HFFc6 (cell line): ENCODE measurements at regions not wholly inside any gene's neighbourhood (a gene's known extent, or its start where the extent isn't known, plus 50 kb on each side); places are given as distances from the start of the nearest gene placed in this dataset.

ENCODE experiments used
- DNase-seq: peaks from one replicate; pipeline ENCODE4 v3.0.0-alpha.2; 2018
- H3K27ac Mint-ChIP-seq: 2 replicates; pipeline ENCODE4 v1.8.0; 2020; ENCODE audit warnings: mild to moderate bottlenecking, mixed read lengths
- H3K27me3 Mint-ChIP-seq: 2 replicates; pipeline ENCODE4 v1.8.0; 2021; ENCODE audit warnings: mild to moderate bottlenecking, moderate library complexity, mixed read lengths; ENCODE audit not compliant: insufficient read depth
- H3K36me3 Mint-ChIP-seq: 2 replicates; pipeline ENCODE4 v1.8.0; 2021; ENCODE audit warnings: low read depth, mixed read lengths
- H3K4me1 Mint-ChIP-seq: 2 replicates; pipeline ENCODE4 v1.8.0; 2020; ENCODE audit warnings: low read depth, mixed read lengths
- H3K4me3 Mint-ChIP-seq: 2 replicates; pipeline ENCODE4 v1.8.0; 2020; ENCODE audit warnings: mild to moderate bottlenecking, moderate library complexity, mixed read lengths
- H3K9me3 Mint-ChIP-seq: 2 replicates; pipeline ENCODE4 v1.8.0; 2020; ENCODE audit warnings: mild to moderate bottlenecking, mixed read lengths
- TF ChIP-seq, protein P1 (sequence below): fragments of 200-600 bp; sonication (generic); IDR thresholded peaks from 2 replicates; pipeline ENCODE4 v1.5.0; 2021; ENCODE audit warnings: antibody characterized with exemption, mild to moderate bottlenecking

DNA sequence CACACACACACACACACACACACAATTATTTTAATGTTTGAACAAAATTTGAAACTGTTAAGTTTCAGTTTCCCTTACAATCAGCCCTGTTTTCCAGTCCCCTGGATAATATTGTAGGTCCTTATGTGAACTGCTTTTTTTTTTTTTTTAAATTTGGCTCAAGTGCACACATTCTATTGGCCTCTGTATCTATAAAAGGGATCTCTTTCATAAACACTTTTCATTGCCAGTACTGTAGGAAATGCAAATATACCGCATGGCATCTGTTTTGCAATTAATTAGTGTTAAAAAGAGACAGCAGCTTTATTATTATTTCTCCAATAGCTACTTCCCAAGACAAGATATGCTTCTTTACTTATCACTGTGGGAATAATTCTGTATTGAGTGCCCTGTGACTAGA, 738.7 kb downstream of the EPHA4 start:
- H3K27ac Mint-ChIP-seq: no peak overlapping the region
- no peaks in the 10 kb centered on the region for H3K36me3 Mint-ChIP-seq
- no peaks in the 10 kb centered on the region for H3K27me3 Mint-ChIP-seq
- no peaks in the 10 kb centered on the region for H3K9me3 Mint-ChIP-seq
- no peak overlapping the region for H3K4me3 Mint-ChIP-seq
- peaks cover 8% of the 10 kb centered on the region; the same call in 1 of the 2 replicates for H3K4me1 Mint-ChIP-seq
- no peak for DNase-seq
- TF ChIP-seq, protein P1, sequence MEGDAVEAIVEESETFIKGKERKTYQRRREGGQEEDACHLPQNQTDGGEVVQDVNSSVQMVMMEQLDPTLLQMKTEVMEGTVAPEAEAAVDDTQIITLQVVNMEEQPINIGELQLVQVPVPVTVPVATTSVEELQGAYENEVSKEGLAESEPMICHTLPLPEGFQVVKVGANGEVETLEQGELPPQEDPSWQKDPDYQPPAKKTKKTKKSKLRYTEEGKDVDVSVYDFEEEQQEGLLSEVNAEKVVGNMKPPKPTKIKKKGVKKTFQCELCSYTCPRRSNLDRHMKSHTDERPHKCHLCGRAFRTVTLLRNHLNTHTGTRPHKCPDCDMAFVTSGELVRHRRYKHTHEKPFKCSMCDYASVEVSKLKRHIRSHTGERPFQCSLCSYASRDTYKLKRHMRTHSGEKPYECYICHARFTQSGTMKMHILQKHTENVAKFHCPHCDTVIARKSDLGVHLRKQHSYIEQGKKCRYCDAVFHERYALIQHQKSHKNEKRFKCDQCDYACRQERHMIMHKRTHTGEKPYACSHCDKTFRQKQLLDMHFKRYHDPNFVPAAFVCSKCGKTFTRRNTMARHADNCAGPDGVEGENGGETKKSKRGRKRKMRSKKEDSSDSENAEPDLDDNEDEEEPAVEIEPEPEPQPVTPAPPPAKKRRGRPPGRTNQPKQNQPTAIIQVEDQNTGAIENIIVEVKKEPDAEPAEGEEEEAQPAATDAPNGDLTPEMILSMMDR: no peak

DNA sequence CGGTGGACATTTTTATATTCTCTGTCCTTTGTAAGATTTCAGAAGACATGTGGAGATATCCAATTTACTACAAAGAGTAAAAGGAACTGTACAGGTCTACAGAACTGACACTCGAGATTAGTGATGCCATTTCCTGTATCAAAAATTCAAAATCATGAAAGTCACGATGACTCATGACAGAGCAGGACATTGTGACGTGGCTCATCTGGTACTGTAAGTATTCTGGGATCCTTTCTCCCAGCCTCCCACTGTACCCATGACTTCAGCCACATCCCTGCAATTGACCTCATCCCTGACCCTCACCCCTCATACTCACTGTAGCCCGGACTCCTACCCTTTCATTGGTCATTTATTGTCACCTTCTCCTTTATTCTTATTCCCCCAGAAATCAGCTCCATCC, 736.5 kb downstream of the EPHA4 start:
- no peak for DNase-seq
- Mint-ChIP-seq H3K36me3 (no peaks in the 10 kb centered on the region), H3K9me3 (no peaks in the 10 kb centered on the region), H3K4me3 (no peak overlapping the region), H3K27me3 (no peaks in the 10 kb centered on the region), H3K4me1 (peaks cover 8% of the 10 kb centered on the region; the same call in 1 of the 2 replicates), H3K27ac (no peak overlapping the region)
- TF ChIP-seq, protein P1: no peak

DNA sequence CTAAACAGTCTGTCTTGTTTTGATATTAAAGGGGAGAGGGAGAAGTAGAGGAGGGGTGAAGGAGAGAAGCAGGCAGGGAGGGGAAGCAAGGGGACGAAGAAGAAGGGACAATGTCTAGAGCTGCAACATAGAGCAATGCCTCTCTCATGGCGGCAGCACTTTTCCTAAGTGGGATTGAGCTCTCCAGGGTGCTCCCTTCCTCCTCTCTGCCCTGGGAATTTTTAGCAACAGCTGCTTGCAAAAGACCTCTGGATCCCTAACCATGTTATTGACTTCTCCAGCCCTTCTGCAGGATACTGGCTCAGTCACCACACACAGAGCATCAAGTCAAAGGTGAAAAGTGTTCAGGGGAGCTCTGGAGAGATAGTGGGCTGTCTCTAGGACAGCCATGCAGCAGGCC, 734.9 kb downstream of the EPHA4 start:
- no peaks in the 10 kb centered on the region for H3K27me3 Mint-ChIP-seq
- H3K4me1 Mint-ChIP-seq: peaks cover 8% of the 10 kb centered on the region; the same call in 1 of the 2 replicates
- DNase-seq: no peak
- no peak overlapping the region for H3K27ac Mint-ChIP-seq
- H3K9me3 Mint-ChIP-seq: no peaks in the 10 kb centered on the region
- TF ChIP-seq, protein P1: no peak
- H3K36me3 Mint-ChIP-seq: no peaks in the 10 kb centered on the region
- no peak overlapping the region for H3K4me3 Mint-ChIP-seq

DNA sequence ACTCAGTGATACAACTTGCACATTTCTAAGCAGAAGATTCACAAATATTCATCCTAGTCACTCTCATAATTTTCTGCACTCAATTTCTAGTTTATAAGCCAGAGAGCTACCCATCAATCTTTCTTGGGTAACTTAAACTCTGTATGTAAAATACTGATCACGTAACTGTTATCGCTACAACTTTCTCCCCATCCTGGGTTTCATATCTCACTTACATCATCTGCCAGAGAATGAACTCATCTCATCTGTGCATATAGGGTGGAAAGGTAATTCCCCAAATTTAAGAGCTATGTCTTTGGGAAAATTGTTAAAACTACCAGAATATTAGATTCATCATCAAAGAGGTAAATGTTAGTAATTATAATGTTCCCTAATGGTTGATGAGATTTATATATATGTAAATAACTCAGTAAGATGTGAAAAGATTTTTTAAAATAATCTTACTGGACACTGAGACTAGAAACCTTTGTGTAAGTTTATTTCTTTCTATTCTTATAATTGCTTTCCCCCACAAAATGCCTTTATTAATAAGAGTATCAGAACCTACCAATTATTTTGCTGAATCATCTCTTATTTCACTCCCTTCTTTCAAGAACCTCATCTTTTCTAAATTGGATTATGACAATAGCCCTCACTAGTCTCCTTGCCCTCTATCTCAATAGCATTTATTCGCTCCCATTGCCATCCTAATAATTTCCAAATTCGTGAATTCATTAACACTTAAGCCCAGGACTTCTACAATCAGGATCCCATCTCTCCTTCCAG, 729.0 kb downstream of the EPHA4 start:
- TF ChIP-seq, protein P1: no peak
- peaks cover 16% of the 10 kb centered on the region for H3K4me1 Mint-ChIP-seq
- H3K4me3 Mint-ChIP-seq: no peak overlapping the region
- H3K27me3 Mint-ChIP-seq: no peaks in the 10 kb centered on the region
- no peaks in the 10 kb centered on the region for H3K36me3 Mint-ChIP-seq
- H3K27ac Mint-ChIP-seq: no peak overlapping the region
- DNase-seq: no peak
- no peaks in the 10 kb centered on the region for H3K9me3 Mint-ChIP-seq

DNA sequence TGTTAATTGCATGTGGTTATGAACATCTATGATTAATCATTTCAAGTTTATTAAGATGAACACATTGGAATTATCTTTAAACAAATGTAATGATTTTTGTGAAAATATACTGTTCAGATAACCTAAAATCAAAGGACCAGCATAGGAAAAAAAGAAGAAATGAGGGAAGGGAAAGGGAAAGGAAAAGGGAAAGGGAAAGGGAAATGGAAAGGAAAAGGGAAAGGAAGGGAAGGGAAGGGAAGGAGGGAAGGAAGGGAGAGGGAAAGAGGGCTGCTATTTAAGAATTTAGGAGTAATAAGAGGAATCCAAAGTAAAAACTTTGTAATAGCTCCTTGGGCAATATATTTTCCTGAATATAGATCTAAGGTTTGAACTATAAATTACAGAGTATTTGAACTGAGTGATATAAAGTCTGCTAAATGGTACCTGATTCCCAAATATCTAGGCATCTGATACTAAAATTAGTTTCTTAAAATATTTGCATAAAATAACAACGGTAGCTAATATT, 726.3 kb downstream of the EPHA4 start:
- TF ChIP-seq, protein P1: no peak
- H3K4me3 Mint-ChIP-seq: no peak overlapping the region
- H3K27me3 Mint-ChIP-seq: no peaks in the 10 kb centered on the region
- H3K9me3 Mint-ChIP-seq: no peaks in the 10 kb centered on the region
- H3K4me1 Mint-ChIP-seq: peaks cover 24% of the 10 kb centered on the region
- no peaks in the 10 kb centered on the region for H3K36me3 Mint-ChIP-seq
- H3K27ac Mint-ChIP-seq: no peak overlapping the region
- no peak for DNase-seq
